ENCODE measurements at regions not wholly inside any gene's neighbourhood (a gene's known extent, or its start where the extent isn't known, plus 50 kb on each side); places are given as distances from the start of the nearest gene placed in this dataset.

- no peak for DNase-seq (ENCODE audit: low spot score)
- Histone ChIP-seq H3K4me1 (no peaks in the 10 kb centered on the region), H3K4me3 (no peak overlapping the region), H3K27me3 (no peaks in the 10 kb centered on the region), H3K9me3 (no peaks in the 10 kb centered on the region), H3K36me3 (no peaks in the 10 kb centered on the region), H3K27ac (no peak overlapping the region)
- TF ChIP-seq CTCF (IDR thresholded peaks at IDR 0.05): no peak
These were observed 77.9 kb downstream of the ISG20 start for GRCh38 chr15:88716543-88717381.

GRCh38 chr15:88717382-88718031 lies 78.7 kb downstream of the ISG20 start:
- Histone ChIP-seq H3K9me3 (no peaks in the 10 kb centered on the region), H3K4me3 (no peak overlapping the region), H3K36me3 (no peaks in the 10 kb centered on the region), H3K4me1 (no peaks in the 10 kb centered on the region), H3K27ac (no peak overlapping the region), H3K27me3 (no peaks in the 10 kb centered on the region)
- DNase-seq (ENCODE audit: low spot score): no peak
- TF ChIP-seq CTCF (IDR thresholded peaks at IDR 0.05): no peak

GRCh38 chr15:88718731-88719130 lies 79.9 kb downstream of the ISG20 start:
- TF ChIP-seq CTCF (IDR thresholded peaks at IDR 0.05): no peak
- H3K27me3 ChIP-seq: no peaks in the 10 kb centered on the region
- H3K9me3 ChIP-seq: no peaks in the 10 kb centered on the region
- no peak for DNase-seq (ENCODE audit: low spot score)
- H3K4me3 ChIP-seq: no peak overlapping the region
- no peaks in the 10 kb centered on the region for H3K36me3 ChIP-seq
- H3K4me1 ChIP-seq: no peaks in the 10 kb centered on the region
- H3K27ac ChIP-seq: no peak overlapping the region

GRCh38 chr15:88719654-88720053 lies 80.8 kb downstream of the ISG20 start:
- DNase-seq (ENCODE audit: low spot score): no peak
- Histone ChIP-seq H3K9me3 (no peaks in the 10 kb centered on the region), H3K27ac (no peak overlapping the region), H3K27me3 (no peaks in the 10 kb centered on the region), H3K4me3 (no peak overlapping the region), H3K36me3 (no peaks in the 10 kb centered on the region), H3K4me1 (no peaks in the 10 kb centered on the region)
- TF ChIP-seq CTCF (IDR thresholded peaks at IDR 0.05): no peak

GRCh38 chr15:88725305-88726210 lies 77.7 kb upstream of the ACAN start:
- no peak for DNase-seq (ENCODE audit: low spot score)
- no peaks in the 10 kb centered on the region for H3K27me3 ChIP-seq
- TF ChIP-seq CTCF (IDR thresholded peaks at IDR 0.05): no peak
- no peak overlapping the region for H3K27ac ChIP-seq
- H3K36me3 ChIP-seq: no peaks in the 10 kb centered on the region
- no peaks in the 10 kb centered on the region for H3K9me3 ChIP-seq
- H3K4me1 ChIP-seq: no peaks in the 10 kb centered on the region
- H3K4me3 ChIP-seq: no peak overlapping the region

Measured in right atrium auricular region (tissue), 2 donors.